ENCODE measurements at regions not wholly inside any gene's neighbourhood (a gene's known extent, or its start where the extent isn't known, plus 50 kb on each side); places are given as distances from the start of the nearest gene placed in this dataset.

DNA sequence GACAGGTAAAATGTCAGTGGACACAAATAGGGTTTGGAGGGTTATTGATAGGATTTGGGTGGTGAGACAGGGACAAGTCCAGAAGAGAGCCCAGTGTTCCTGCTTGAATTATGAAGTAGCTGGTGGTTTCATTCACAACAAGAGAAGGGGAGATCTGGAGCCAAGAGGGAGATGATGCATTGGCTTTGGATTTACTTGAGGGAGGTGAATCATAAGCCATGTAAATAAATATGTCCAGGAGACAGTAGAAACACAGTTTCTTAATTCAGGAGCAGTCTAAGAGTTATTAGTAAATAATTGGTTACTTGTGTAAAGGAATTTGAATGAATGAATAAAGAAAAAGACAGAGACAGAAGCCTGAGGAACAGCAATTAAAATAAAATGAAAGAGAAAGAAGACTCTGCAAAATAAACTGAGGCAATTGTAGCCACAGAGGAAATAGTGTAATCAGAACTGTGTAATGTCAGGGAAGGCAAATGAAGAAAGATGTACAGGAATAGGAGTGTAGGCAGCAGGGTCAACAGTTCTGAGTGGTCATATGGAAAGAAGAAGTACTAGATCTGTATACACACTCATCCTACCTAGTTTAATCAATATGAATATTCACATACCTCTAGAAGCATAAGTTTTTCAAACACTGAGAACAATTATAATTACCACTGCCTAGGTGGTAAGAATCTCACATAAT, 50.2 kb upstream of the CXCL8 start (continued):
- TF ChIP-seq SETDB1 (IDR thresholded peaks at IDR 0.05; ENCODE audit: insufficient read length, low read length) (no peak), ZNF792 (tag by site-specific recombination; IDR thresholded peaks at IDR 0.05) (no peak), ZNF16 (tag by site-specific recombination; IDR thresholded peaks at IDR 0.05; ENCODE audit: low read depth) (no peak), ZBTB21 (tag by site-specific recombination; IDR thresholded peaks at IDR 0.05) (no peak), ZNF768 (tag by site-specific recombination; IDR thresholded peaks at IDR 0.05) (no peak), ZNF843 (tag by site-specific recombination; IDR thresholded peaks at IDR 0.05) (no peak)
- TF ChIP-seq, protein P1, sequence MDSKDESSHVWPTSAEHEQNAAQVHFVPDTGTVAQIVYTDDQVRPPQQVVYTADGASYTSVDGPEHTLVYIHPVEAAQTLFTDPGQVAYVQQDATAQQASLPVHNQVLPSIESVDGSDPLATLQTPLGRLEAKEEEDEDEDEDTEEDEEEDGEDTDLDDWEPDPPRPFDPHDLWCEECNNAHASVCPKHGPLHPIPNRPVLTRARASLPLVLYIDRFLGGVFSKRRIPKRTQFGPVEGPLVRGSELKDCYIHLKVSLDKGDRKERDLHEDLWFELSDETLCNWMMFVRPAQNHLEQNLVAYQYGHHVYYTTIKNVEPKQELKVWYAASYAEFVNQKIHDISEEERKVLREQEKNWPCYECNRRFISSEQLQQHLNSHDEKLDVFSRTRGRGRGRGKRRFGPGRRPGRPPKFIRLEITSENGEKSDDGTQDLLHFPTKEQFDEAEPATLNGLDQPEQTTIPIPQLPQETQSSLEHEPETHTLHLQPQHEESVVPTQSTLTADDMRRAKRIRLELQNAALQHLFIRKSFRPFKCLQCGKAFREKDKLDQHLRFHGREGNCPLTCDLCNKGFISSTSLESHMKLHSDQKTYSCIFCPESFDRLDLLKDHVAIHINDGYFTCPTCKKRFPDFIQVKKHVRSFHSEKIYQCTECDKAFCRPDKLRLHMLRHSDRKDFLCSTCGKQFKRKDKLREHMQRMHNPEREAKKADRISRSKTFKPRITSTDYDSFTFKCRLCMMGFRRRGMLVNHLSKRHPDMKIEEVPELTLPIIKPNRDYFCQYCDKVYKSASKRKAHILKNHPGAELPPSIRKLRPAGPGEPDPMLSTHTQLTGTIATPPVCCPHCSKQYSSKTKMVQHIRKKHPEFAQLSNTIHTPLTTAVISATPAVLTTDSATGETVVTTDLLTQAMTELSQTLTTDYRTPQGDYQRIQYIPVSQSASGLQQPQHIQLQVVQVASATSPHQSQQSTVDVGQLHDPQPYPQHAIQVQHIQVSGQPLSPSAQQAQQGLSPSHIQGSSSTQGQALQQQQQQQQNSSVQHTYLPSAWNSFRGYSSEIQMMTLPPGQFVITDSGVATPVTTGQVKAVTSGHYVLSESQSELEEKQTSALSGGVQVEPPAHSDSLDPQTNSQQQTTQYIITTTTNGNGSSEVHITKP (tag by site-specific recombination; IDR thresholded peaks at IDR 0.05) = no peak
